GM19238 (cell line): ENCODE measurements at regions not wholly inside any gene's neighbourhood (a gene's known extent, or its start where the extent isn't known, plus 50 kb on each side); places are given as distances from the start of the nearest gene placed in this dataset.

Experiments
- DNase-seq: peaks from one replicate; pipeline ENCODE4 v3.0.0; 2011; ENCODE audit warnings: low spot score; ENCODE audit not compliant: insufficient read length

GRCh38 chr2:226403369-226403768 lies 396.3 kb downstream of the IRS1 start:
- DNase-seq: no peak

- DNase-seq: no peak
These were observed 400.6 kb downstream of the IRS1 start for GRCh38 chr2:226399006-226399405.

- DNase-seq: no peak
These were observed 401.0 kb downstream of the IRS1 start for GRCh38 chr2:226398580-226398979.

GRCh38 chr2:226396541-226396940 lies 403.1 kb downstream of the IRS1 start:
- no peak for DNase-seq

GRCh38 chr2:226387499-226387942 lies 412.1 kb downstream of the IRS1 start:
- no peak for DNase-seq

- no peak for DNase-seq
These were observed 416.2 kb downstream of the IRS1 start for GRCh38 chr2:226383461-226383860.

- no peak for DNase-seq
These were observed 418.9 kb downstream of the IRS1 start for GRCh38 chr2:226380679-226381078.

- no peak for DNase-seq
These were observed 420.6 kb downstream of the IRS1 start for GRCh38 chr2:226378753-226379705.

GRCh38 chr2:226376516-226377180 lies 423.0 kb downstream of the IRS1 start:
- no peak for DNase-seq

- DNase-seq: no peak
These were observed 432.7 kb downstream of the IRS1 start for GRCh38 chr2:226366920-226367319.

GRCh38 chr2:226364217-226364616 lies 435.4 kb downstream of the IRS1 start:
- DNase-seq: no peak

GRCh38 chr2:226362980-226363379 lies 436.6 kb downstream of the IRS1 start:
- no peak for DNase-seq

GRCh38 chr2:226360658-226361057 lies 439.0 kb downstream of the IRS1 start:
- DNase-seq: no peak

- no peak for DNase-seq
These were observed 440.9 kb downstream of the IRS1 start for GRCh38 chr2:226358688-226359087.

GRCh38 chr2:226357816-226358215 lies 441.8 kb downstream of the IRS1 start:
- DNase-seq: no peak

- no peak for DNase-seq
These were observed 444.0 kb downstream of the IRS1 start for GRCh38 chr2:226355600-226355999.

GRCh38 chr2:226354434-226354833 lies 445.2 kb downstream of the IRS1 start:
- no peak for DNase-seq

GRCh38 chr2:226352941-226353560 lies 446.6 kb downstream of the IRS1 start:
- DNase-seq: no peak

GRCh38 chr2:226351711-226352110 lies 447.9 kb downstream of the IRS1 start:
- DNase-seq: no peak

- DNase-seq: no peak
These were observed 460.0 kb downstream of the IRS1 start for GRCh38 chr2:226339616-226340015.

- DNase-seq: no peak
These were observed 460.8 kb downstream of the IRS1 start for GRCh38 chr2:226338825-226339224.

GRCh38 chr2:226337941-226338600 lies 461.5 kb downstream of the IRS1 start:
- no peak for DNase-seq
